DOHH2 (cell line): ENCODE measurements at regions not wholly inside any gene's neighbourhood (a gene's known extent, or its start where the extent isn't known, plus 50 kb on each side); places are given as distances from the start of the nearest gene placed in this dataset.

Source experiments
- H3F3A ChIP-seq: fragments of 200-600 bp; sonication (generic), shearing (Covaris generic); 2 replicates; pipeline ENCODE4 v1.6.0; 2016; ENCODE audit warnings: antibody characterized with exemption, mild to moderate bottlenecking; ENCODE audit not compliant: control insufficient read depth, insufficient read depth
- H3K27ac ChIP-seq: fragments of 200-600 bp; sonication (generic); 2 replicates; pipeline ENCODE4 v1.5.1; 2014; ENCODE audit warnings: low read depth, mild to moderate bottlenecking, low read length, moderate library complexity
- H3K27me3 ChIP-seq: fragments of 200-600 bp; sonication (generic); 2 replicates; pipeline ENCODE4 v1.6.1; 2014; ENCODE audit warnings: mild to moderate bottlenecking, low read length, mixed read lengths; ENCODE audit not compliant: control insufficient read depth
- H3K36me3 ChIP-seq: fragments of 200-600 bp; sonication (generic); 2 replicates; pipeline ENCODE4 v1.6.1; 2014; ENCODE audit warnings: mild to moderate bottlenecking, low read length, moderate library complexity, mixed read lengths; ENCODE audit not compliant: control insufficient read depth
- H3K4me1 ChIP-seq: fragments of 200-600 bp; sonication (generic); 2 replicates; pipeline ENCODE4 v1.6.1; 2014; ENCODE audit warnings: mild to moderate bottlenecking, low read length, mixed read lengths; ENCODE audit not compliant: control insufficient read depth
- H3K4me2 ChIP-seq: fragments of 200-600 bp; sonication (generic); 2 replicates; pipeline ENCODE4 v1.6.0; 2014; ENCODE audit warnings: mild to moderate bottlenecking, low read length, moderate library complexity
- H3K4me3 ChIP-seq: fragments of 200-600 bp; sonication (generic); 2 replicates; pipeline ENCODE4 v1.5.1; 2014; ENCODE audit warnings: mild to moderate bottlenecking, low read length, mixed read lengths
- H3K79me2 ChIP-seq: fragments of 200-600 bp; sonication (generic); 2 replicates; pipeline ENCODE4 v1.6.1; 2014; ENCODE audit warnings: mild to moderate bottlenecking, low read length, mixed read lengths; ENCODE audit not compliant: control insufficient read depth
- H3K9me2 ChIP-seq: fragments of 200-600 bp; sonication (generic); replicated peaks from 2 replicates; pipeline ENCODE4 v1.6.1; 2014; ENCODE audit warnings: mild to moderate bottlenecking, low read length, mixed read lengths; ENCODE audit not compliant: control insufficient read depth
- H3K9me3 ChIP-seq: fragments of 200-600 bp; sonication (generic); 2 replicates; pipeline ENCODE4 v1.6.1; 2014; ENCODE audit warnings: antibody characterized with exemption, low read length, mixed read lengths; ENCODE audit not compliant: control insufficient read depth, insufficient read depth
- H4K20me1 ChIP-seq: fragments of 200-600 bp; sonication (generic); 2 replicates; pipeline ENCODE4 v1.6.0; 2014; ENCODE audit warnings: low read depth, mild to moderate bottlenecking, antibody characterized with exemption, low read length, moderate library complexity; ENCODE audit not compliant: control insufficient read depth, insufficient read depth
- EZH2phosphoT487 ChIP-seq: fragments of 200-600 bp; sonication (generic); IDR thresholded peaks from 2 replicates; pipeline ENCODE4 v1.6.1; 2017; ENCODE audit warnings: borderline replicate concordance, mild to moderate bottlenecking, antibody characterized with exemption, low read length, moderate library complexity, mixed read lengths
- TF ChIP-seq, protein P1 (sequence below): fragments of 200-600 bp; sonication (generic); IDR thresholded peaks from one replicate; pipeline ENCODE4 v1.5.1; 2014; ENCODE audit warnings: antibody characterized with exemption, mild to moderate bottlenecking, low read depth, low read length; ENCODE audit not compliant: poor library complexity, severe bottlenecking

DNA sequence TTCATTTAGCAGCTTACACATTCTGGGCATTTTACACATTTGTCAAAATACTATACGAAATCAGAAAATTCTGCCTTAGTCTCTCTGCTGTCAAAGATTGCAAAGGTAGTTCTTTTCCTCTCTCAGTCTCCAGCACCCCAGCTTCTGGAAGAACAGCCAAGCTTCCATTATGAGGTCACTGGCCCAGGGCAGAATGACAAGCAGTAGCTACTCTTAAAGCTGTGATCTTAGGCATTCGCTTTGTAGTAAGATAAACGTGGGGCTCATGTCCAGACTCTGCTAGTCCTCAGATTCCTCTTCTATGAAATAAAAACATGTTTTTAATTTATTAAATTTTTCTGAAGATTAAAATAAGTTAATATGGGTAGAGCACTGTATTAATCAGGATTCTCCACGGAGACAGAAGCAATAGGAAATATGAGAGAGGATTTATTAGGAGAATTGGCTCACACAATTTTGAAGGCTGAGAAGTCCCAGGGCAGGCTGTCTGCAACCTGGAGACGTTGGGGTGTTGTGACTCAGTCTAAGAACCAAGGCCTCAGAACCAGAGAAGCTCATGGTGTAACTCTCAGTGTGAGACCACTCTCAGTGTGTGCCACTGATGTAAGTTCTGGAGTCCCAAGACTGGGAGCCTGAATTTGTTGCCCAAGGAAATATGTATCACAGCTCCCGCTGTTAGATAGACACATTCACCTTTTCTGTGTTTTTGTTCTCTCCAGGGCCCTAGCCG, 201.2 kb downstream of the CMPK2 start:
- Histone ChIP-seq H3K27me3 (no peaks in the 10 kb centered on the region), H3K9me3 (no peaks in the 10 kb centered on the region), H3K36me3 (no peaks in the 10 kb centered on the region), H3K79me2 (no peaks in the 10 kb centered on the region), H3K27ac (no peak overlapping the region), H3K9me2 (no peaks in the 10 kb centered on the region), H3F3A (no peaks in the 10 kb centered on the region), H3K4me1 (no peaks in the 10 kb centered on the region), H3K4me3 (no peak overlapping the region), H3K4me2 (no peak overlapping the region), H4K20me1 (no peaks in the 10 kb centered on the region)
- TF ChIP-seq, protein P1, sequence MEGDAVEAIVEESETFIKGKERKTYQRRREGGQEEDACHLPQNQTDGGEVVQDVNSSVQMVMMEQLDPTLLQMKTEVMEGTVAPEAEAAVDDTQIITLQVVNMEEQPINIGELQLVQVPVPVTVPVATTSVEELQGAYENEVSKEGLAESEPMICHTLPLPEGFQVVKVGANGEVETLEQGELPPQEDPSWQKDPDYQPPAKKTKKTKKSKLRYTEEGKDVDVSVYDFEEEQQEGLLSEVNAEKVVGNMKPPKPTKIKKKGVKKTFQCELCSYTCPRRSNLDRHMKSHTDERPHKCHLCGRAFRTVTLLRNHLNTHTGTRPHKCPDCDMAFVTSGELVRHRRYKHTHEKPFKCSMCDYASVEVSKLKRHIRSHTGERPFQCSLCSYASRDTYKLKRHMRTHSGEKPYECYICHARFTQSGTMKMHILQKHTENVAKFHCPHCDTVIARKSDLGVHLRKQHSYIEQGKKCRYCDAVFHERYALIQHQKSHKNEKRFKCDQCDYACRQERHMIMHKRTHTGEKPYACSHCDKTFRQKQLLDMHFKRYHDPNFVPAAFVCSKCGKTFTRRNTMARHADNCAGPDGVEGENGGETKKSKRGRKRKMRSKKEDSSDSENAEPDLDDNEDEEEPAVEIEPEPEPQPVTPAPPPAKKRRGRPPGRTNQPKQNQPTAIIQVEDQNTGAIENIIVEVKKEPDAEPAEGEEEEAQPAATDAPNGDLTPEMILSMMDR = no peak
- TF ChIP-seq EZH2phosphoT487 = no peak

DNA sequence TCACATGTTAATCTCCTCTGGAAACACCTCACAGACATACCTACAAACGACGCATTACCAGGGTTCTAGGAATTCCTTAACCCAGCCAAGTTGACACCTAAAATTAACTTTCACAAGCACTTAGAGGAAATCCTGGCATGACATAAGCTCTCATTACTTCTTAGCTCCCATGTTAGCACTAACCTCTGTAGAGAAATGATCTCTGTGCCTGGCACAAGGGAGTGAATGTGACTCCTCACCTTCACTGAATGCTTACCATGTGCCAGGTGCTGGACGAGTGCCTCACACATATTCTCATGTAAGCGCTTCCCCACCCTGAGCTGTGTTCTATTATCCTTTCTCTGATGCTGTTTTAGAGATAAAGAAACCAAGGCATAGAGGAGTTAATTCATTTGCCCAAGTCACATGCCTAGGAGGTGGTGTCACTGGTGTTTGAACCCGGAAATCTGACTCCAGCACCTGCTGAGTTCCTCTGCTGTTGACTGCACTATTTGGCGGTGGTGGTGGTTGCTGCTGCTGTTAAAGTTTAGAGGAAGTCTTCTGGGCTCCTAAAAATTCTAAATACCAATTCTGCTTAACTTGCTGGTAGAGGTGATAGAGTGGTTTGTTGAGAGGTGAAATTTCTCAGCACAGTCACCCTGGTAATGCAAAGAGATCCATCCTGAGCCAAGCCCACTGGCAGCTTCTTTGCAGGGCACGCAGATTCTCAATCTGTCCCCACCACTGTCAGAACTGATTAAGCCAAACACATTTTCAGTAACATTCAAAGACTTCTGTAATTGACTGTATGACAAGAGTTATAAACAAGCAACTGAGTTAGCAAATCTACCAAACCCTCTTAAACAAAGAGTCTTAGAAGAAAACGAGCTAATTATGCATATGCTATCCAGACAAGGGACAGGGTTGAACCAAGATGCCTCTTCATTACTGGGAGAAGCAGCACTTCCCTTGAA, 200.3 kb downstream of the CMPK2 start:
- H3F3A ChIP-seq = no peaks in the 10 kb centered on the region
- no peak overlapping the region for H3K27ac ChIP-seq
- no peaks in the 10 kb centered on the region for H3K79me2 ChIP-seq
- no peaks in the 10 kb centered on the region for H4K20me1 ChIP-seq
- no peaks in the 10 kb centered on the region for H3K9me2 ChIP-seq
- H3K36me3 ChIP-seq = no peaks in the 10 kb centered on the region
- no peak overlapping the region for H3K4me3 ChIP-seq
- no peak overlapping the region for H3K4me2 ChIP-seq
- no peaks in the 10 kb centered on the region for H3K4me1 ChIP-seq
- no peaks in the 10 kb centered on the region for H3K9me3 ChIP-seq
- H3K27me3 ChIP-seq = no peaks in the 10 kb centered on the region
- TF ChIP-seq EZH2phosphoT487 = no peak

DNA sequence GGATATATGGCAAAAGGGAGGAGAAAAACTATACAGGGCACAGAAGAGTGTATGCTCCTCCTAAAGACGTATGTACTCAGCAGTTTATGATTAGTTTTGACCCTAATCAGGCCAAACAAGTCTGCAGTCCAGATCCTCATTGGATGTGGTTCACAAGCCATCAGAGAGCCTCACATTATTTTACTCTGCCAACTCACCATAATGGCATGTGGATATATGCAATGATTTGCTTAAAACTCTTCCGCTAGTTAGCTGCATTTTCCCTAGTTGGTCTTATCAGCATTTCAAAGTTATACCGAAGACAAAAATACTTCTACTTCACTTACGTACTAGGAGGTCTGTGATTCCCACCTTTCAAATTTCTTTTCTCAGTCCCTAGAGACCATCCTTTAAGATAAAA, 198.4 kb downstream of the CMPK2 start:
- no peaks in the 10 kb centered on the region for H3K4me1 ChIP-seq
- H3K4me3 ChIP-seq = no peak overlapping the region
- TF ChIP-seq, protein P1 = no peak
- no peak for TF ChIP-seq EZH2phosphoT487
- H3K79me2 ChIP-seq = no peaks in the 10 kb centered on the region
- H3K27ac ChIP-seq = no peak overlapping the region
- H3K4me2 ChIP-seq = no peak overlapping the region
- H3K27me3 ChIP-seq = no peaks in the 10 kb centered on the region
- no peaks in the 10 kb centered on the region for H3K9me3 ChIP-seq
- no peaks in the 10 kb centered on the region for H4K20me1 ChIP-seq
- H3K9me2 ChIP-seq = no peaks in the 10 kb centered on the region
- no peaks in the 10 kb centered on the region for H3F3A ChIP-seq
- no peaks in the 10 kb centered on the region for H3K36me3 ChIP-seq
